Glutamatergic neuron (in vitro differentiated cells): ENCODE measurements at regions not wholly inside any gene's neighbourhood (a gene's known extent, or its start where the extent isn't known, plus 50 kb on each side); places are given as distances from the start of the nearest gene placed in this dataset.

ENCODE experiments used
- DNase-seq: peaks from one replicate; pipeline ENCODE4 v3.0.0; 2022
- H3K27ac Mint-ChIP-seq: one replicate; pipeline ENCODE4 v1.8.0; 2020; ENCODE audit warnings: mild to moderate bottlenecking, mixed read lengths, inconsistent platforms; ENCODE audit not compliant: unreplicated experiment
- H3K27me3 Mint-ChIP-seq: one replicate; pipeline ENCODE4 v1.8.0; 2020; ENCODE audit warnings: mild to moderate bottlenecking, moderate library complexity, mixed read lengths, inconsistent platforms; ENCODE audit not compliant: unreplicated experiment
- H3K36me3 Mint-ChIP-seq: one replicate; pipeline ENCODE4 v1.8.0; 2020; ENCODE audit warnings: mild to moderate bottlenecking, mixed read lengths, inconsistent platforms; ENCODE audit not compliant: unreplicated experiment
- H3K4me1 Mint-ChIP-seq: one replicate; pipeline ENCODE4 v1.8.0; 2020; ENCODE audit warnings: mild to moderate bottlenecking, low read depth, mixed read lengths, inconsistent platforms; ENCODE audit not compliant: unreplicated experiment
- H3K4me3 Mint-ChIP-seq: one replicate; pipeline ENCODE4 v1.8.0; 2020; ENCODE audit warnings: mild to moderate bottlenecking, mixed read lengths, inconsistent platforms; ENCODE audit not compliant: unreplicated experiment
- H3K9me3 Mint-ChIP-seq: one replicate; pipeline ENCODE4 v1.8.0; 2020; ENCODE audit warnings: mild to moderate bottlenecking, moderate library complexity, mixed read lengths, inconsistent platforms; ENCODE audit not compliant: unreplicated experiment
- TF ChIP-seq, protein P1 (sequence below): fragments of 200-600 bp; sonication (generic); IDR thresholded peaks from one replicate; pipeline ENCODE4 v1.5.0; 2021; ENCODE audit not compliant: partially characterized antibody, unreplicated experiment

GRCh38 chr1:164999146-164999545 lies 357.4 kb downstream of the LMX1A start:
- TF ChIP-seq, protein P1, sequence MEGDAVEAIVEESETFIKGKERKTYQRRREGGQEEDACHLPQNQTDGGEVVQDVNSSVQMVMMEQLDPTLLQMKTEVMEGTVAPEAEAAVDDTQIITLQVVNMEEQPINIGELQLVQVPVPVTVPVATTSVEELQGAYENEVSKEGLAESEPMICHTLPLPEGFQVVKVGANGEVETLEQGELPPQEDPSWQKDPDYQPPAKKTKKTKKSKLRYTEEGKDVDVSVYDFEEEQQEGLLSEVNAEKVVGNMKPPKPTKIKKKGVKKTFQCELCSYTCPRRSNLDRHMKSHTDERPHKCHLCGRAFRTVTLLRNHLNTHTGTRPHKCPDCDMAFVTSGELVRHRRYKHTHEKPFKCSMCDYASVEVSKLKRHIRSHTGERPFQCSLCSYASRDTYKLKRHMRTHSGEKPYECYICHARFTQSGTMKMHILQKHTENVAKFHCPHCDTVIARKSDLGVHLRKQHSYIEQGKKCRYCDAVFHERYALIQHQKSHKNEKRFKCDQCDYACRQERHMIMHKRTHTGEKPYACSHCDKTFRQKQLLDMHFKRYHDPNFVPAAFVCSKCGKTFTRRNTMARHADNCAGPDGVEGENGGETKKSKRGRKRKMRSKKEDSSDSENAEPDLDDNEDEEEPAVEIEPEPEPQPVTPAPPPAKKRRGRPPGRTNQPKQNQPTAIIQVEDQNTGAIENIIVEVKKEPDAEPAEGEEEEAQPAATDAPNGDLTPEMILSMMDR, result no peak
- Mint-ChIP-seq H3K9me3 (no peaks in the 10 kb centered on the region), H3K36me3 (no peaks in the 10 kb centered on the region), H3K27ac (no peak overlapping the region), H3K27me3 (no peaks in the 10 kb centered on the region), H3K4me1 (no peaks in the 10 kb centered on the region), H3K4me3 (no peak overlapping the region)
- no peak for DNase-seq

DNA sequence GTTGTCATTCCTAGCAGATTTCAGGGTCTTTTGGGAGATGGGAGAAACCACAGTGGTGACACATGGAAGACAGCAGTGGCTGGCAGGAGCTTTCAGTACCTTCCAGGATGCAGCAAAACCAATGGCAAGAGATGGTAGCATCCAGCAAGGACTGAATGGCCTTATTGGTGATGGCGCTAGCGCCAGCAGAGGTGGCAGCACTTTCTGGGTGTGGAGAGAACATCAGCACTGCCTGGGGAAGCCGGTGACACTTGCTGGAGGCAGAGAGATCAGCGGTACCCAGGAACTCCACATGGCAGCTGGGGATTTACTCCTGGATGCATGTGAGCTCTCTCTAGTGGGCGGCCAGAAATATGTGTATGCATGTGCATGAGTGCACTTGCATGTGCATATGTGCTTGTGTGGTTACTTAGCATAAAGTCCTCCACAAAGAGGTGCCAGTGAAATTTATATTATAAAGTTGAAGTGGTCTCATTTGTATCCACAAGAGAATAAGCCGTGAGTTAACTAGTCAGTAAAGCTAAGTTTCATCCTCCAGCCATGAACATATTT lies 364.7 kb downstream of the LMX1A start:
- no peak for DNase-seq
- no peaks in the 10 kb centered on the region for H3K9me3 Mint-ChIP-seq
- TF ChIP-seq, protein P1, result no peak
- no peak overlapping the region for H3K4me3 Mint-ChIP-seq
- no peaks in the 10 kb centered on the region for H3K4me1 Mint-ChIP-seq
- no peak overlapping the region for H3K27ac Mint-ChIP-seq
- no peaks in the 10 kb centered on the region for H3K27me3 Mint-ChIP-seq
- no peaks in the 10 kb centered on the region for H3K36me3 Mint-ChIP-seq

DNA sequence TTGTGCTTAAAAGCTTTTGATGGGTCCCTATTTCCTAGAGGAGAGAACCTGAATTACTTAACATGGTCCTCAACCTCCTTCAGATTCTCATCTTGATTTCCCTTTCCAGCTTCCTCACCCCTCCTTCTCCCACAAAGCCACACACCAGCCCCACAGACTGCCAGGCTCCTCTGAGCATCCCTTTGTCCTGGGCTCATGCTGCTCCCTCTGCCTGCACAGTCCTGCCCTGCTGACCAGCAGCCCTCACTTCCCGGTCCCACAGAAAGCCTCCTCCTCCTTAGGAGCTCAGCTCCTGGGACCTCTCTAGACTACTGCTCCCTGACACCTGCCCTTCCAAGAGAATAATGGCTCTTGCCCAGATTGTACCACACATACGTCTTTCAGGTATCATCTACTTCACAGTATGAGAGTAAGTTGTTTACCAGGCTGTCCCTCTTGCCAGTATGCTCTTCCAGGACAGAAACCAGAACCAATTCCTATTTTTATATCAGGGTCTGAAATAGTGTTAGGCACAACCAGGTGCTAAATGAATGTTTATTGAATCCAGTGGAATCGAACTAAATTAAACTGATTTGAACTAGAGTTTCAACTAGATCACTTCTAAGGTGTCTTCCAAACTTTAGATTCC lies 373.4 kb downstream of the LMX1A start:
- DNase-seq, result no peak
- Mint-ChIP-seq H3K27me3 (no peaks in the 10 kb centered on the region), H3K4me3 (no peak overlapping the region), H3K27ac (no peak overlapping the region), H3K36me3 (no peaks in the 10 kb centered on the region), H3K9me3 (no peaks in the 10 kb centered on the region), H3K4me1 (no peaks in the 10 kb centered on the region)
- TF ChIP-seq, protein P1, result no peak

GRCh38 chr1:164982545-164982944 lies 374.0 kb downstream of the LMX1A start:
- Mint-ChIP-seq H3K36me3 (no peaks in the 10 kb centered on the region), H3K27ac (no peak overlapping the region), H3K9me3 (no peaks in the 10 kb centered on the region), H3K4me1 (no peaks in the 10 kb centered on the region), H3K27me3 (no peaks in the 10 kb centered on the region), H3K4me3 (no peak overlapping the region)
- TF ChIP-seq, protein P1, result no peak
- DNase-seq, result no peak

DNA sequence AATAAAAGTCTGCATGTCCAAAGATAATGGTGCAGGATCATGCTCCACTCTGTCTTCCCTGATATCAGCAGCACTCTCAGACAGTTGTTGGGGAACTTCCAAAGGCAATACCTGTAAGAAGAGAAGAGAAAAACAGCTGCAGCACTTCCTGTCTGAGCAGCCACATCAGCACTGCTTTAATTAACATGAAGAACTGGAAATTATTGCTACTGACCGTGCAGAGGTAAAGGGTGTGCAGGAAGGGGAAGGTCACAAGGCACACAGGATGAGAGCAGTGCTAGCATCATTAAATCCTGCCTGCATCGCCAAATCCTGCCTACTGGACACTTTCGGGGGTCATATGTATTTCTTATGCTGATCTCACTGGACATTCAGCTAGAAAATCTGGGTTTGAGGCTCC lies 379.0 kb downstream of the LMX1A start:
- TF ChIP-seq, protein P1, result no peak
- H3K9me3 Mint-ChIP-seq, result no peaks in the 10 kb centered on the region
- H3K4me1 Mint-ChIP-seq, result no peaks in the 10 kb centered on the region
- H3K27ac Mint-ChIP-seq, result no peak overlapping the region
- H3K27me3 Mint-ChIP-seq, result no peaks in the 10 kb centered on the region
- no peak overlapping the region for H3K4me3 Mint-ChIP-seq
- DNase-seq, result no peak
- H3K36me3 Mint-ChIP-seq, result no peaks in the 10 kb centered on the region
